ENCODE measurements at regions not wholly inside any gene's neighbourhood (a gene's known extent, or its start where the extent isn't known, plus 50 kb on each side); places are given as distances from the start of the nearest gene placed in this dataset.

GRCh38 chr13:109673477-109673876 is 112.9 kb downstream of the IRS2 start:
- intact Hi-C loops (cut with DNase I) = no loop called here
- DNase-seq (ENCODE audit: low spot score) (no peak), ATAC-seq (peak; percentile 59)

- ATAC-seq = no peak
- DNase-seq (ENCODE audit: low spot score) = no peak
- intact Hi-C loops (cut with DNase I) = no loop called here
Measured at GRCh38 chr13:109672545-109672944, 113.8 kb downstream of the IRS2 start.

- ATAC-seq (no peak), DNase-seq (ENCODE audit: low spot score) (no peak)
- intact Hi-C loops (cut with DNase I) = no loop called here
Measured at GRCh38 chr13:109671919-109672318, 114.5 kb downstream of the IRS2 start.

- intact Hi-C loops (cut with DNase I) = no loop called here
- DNase-seq (ENCODE audit: low spot score) = no peak
- no peak for ATAC-seq
Measured at GRCh38 chr13:109670776-109671175, 115.6 kb downstream of the IRS2 start.

GRCh38 chr13:109669956-109670355 is 116.4 kb downstream of the IRS2 start:
- intact Hi-C loops (cut with DNase I) = no loop called here
- no peak for DNase-seq (ENCODE audit: low spot score)
- ATAC-seq = no peak

- intact Hi-C loops (cut with DNase I) = no loop called here
- ATAC-seq (no peak), DNase-seq (ENCODE audit: low spot score) (no peak)
Measured at GRCh38 chr13:109669234-109669612, 117.2 kb downstream of the IRS2 start.

GRCh38 chr13:109668433-109669233 is 117.8 kb downstream of the IRS2 start:
- ATAC-seq (no peak), DNase-seq (ENCODE audit: low spot score) (no peak)
- intact Hi-C loops (cut with DNase I) = no loop called here

- intact Hi-C loops (cut with DNase I) = no loop called here
- DNase-seq (ENCODE audit: low spot score) (no peak), ATAC-seq (peak; percentile 8)
Measured at GRCh38 chr13:109667807-109668291, 118.5 kb downstream of the IRS2 start.

- intact Hi-C loops (cut with DNase I) = no loop called here
- ATAC-seq (no peak), DNase-seq (ENCODE audit: low spot score) (no peak)
Measured at GRCh38 chr13:109667056-109667455, 119.3 kb downstream of the IRS2 start.

- intact Hi-C loops (cut with DNase I) = no loop called here
- DNase-seq (ENCODE audit: low spot score) = no peak
- ATAC-seq = no peak
Measured at GRCh38 chr13:109666656-109667055, 119.7 kb downstream of the IRS2 start.

GRCh38 chr13:109665781-109666249 is 120.6 kb downstream of the IRS2 start:
- no peak for DNase-seq (ENCODE audit: low spot score)
- ATAC-seq = no peak
- intact Hi-C loops (cut with DNase I) = no loop called here

GRCh38 chr13:109665240-109665639 is 121.1 kb downstream of the IRS2 start:
- ATAC-seq (no peak), DNase-seq (ENCODE audit: low spot score) (no peak)
- intact Hi-C loops (cut with DNase I) = no loop called here

- DNase-seq (ENCODE audit: low spot score) (no peak), ATAC-seq (no peak)
- intact Hi-C loops (cut with DNase I) = no loop called here
Measured at GRCh38 chr13:109657395-109657794, 129.0 kb downstream of the IRS2 start.

- no peak for ATAC-seq
- DNase-seq (ENCODE audit: low spot score) = no peak
Measured at GRCh38 chr13:109656206-109656605, 130.2 kb downstream of the IRS2 start.

GRCh38 chr13:109655611-109656010 is 130.8 kb downstream of the IRS2 start:
- intact Hi-C loops (cut with DNase I) = no loop called here
- no peak for DNase-seq (ENCODE audit: low spot score)
- no peak for ATAC-seq

More at GRCh38 chr13:109656206-109656605, 130.2 kb downstream of the IRS2 start:
- intact Hi-C loops (cut with DNase I) = no loop called here

GRCh38 chr13:109655206-109655600 is 131.2 kb downstream of the IRS2 start:
- DNase-seq (ENCODE audit: low spot score) (no peak), ATAC-seq (peak; percentile 61)
- intact Hi-C loops (cut with DNase I) = no loop called here

- no peak for DNase-seq (ENCODE audit: low spot score)
- intact Hi-C loops (cut with DNase I) = no loop called here
- ATAC-seq = peak; percentile 92
Measured at GRCh38 chr13:109654341-109655205, 131.8 kb downstream of the IRS2 start.

- no peak for ATAC-seq
- DNase-seq (ENCODE audit: low spot score) = no peak
- intact Hi-C loops (cut with DNase I) = no loop called here
Measured at GRCh38 chr13:109652531-109652930, 133.9 kb downstream of the IRS2 start.

- intact Hi-C loops (cut with DNase I) = no loop called here
- no peak for DNase-seq (ENCODE audit: low spot score)
- peak; percentile 33 for ATAC-seq
Measured at GRCh38 chr13:109651854-109652253, 134.5 kb downstream of the IRS2 start.

GRCh38 chr13:109651311-109651710 is 135.1 kb downstream of the IRS2 start:
- intact Hi-C loops (cut with DNase I) = no loop called here
- ATAC-seq = no peak
- no peak for DNase-seq (ENCODE audit: low spot score)

Measured in sciatic nerve (tissue), 2 donors.